Prostate gland (tissue), 2 donors: ENCODE measurements at regions not wholly inside any gene's neighbourhood (a gene's known extent, or its start where the extent isn't known, plus 50 kb on each side); places are given as distances from the start of the nearest gene placed in this dataset.

ENCODE experiments used
- DNase-seq: peaks from one replicate; pipeline ENCODE4 v3.0.0-alpha.2; 2019; ENCODE audit warnings: low spot score
- H3K27ac ChIP-seq, 2 donors: fragments of 200-600 bp; sonication (generic); 2 replicates each; pipeline ENCODE4 v1.5.1; 2017 to 2019
- H3K27me3 ChIP-seq: fragments of 200-600 bp; sonication (generic); replicated peaks from 2 replicates; pipeline ENCODE4 v1.5.1; 2019; ENCODE audit not compliant: insufficient read depth
- H3K36me3 ChIP-seq, 2 donors: fragments of 200-600 bp; sonication (generic); 1 replicate in 1 of 2; 2 replicates in 1 of 2; pipeline versions ENCODE4 v1.5.1 to v1.8.1; 2017 to 2019
- H3K4me1 ChIP-seq: fragments of 200-600 bp; sonication (generic); replicated peaks from 2 replicates; pipeline ENCODE4 v1.5.1; 2019
- H3K4me3 ChIP-seq, 2 donors: fragments of 200-600 bp; sonication (generic); 2 replicates each; pipeline ENCODE4 v1.5.1; 2017 to 2019
- H3K9me3 ChIP-seq: fragments of 200-600 bp; sonication (generic); 2 replicates; pipeline ENCODE4 v1.5.1; 2017
- CTCF ChIP-seq, 4 experiments: fragments of 200-600 bp in 2 of 4; fragments of 450-650 bp in 2 of 4; sonication (generic) in 2 of 4; IDR thresholded peaks; 1 replicate in 3 of 4; 2 replicates in 1 of 4; pipeline ENCODE4 v1.5.1; 2016 to 2019; ENCODE audit warnings: antibody characterized with exemption in 4 of 4, mild to moderate bottlenecking in 2 of 4, moderate library complexity in 2 of 4
- POLR2A ChIP-seq: fragments of 450-650 bp; IDR thresholded peaks from one replicate; pipeline ENCODE4 v1.6.1; 2016; ENCODE audit warnings: antibody characterized with exemption, mild to moderate bottlenecking
- POLR2AphosphoS5 ChIP-seq: sonication (generic); formaldehyde crosslinking; IDR thresholded peaks from one replicate; pipeline ENCODE4 v1.6.1; 2017; ENCODE audit warnings: antibody characterized with exemption
- WGBS: methylation state at CpG from one replicate; pipeline ENCODE4 v1.1.5; 2018; 5-methylcytosine and 5-hydroxymethylcytosine counted together
- intact Hi-C: fragments of 100-400 bp; cut with DNase I; formaldehyde crosslinking; loops from one replicate; pipeline ENCODE4 v1.14.2; 2022

- 15% methylated on average over 1 of the region's 1 CpG for WGBS
- Histone ChIP-seq H3K4me3 (no peak overlapping the region), H3K4me1 (no peaks in the 10 kb centered on the region), H3K9me3 (no peaks in the 10 kb centered on the region), H3K36me3 (no peaks in the 10 kb centered on the region), H3K27ac (no peak overlapping the region), H3K27me3 (no peaks in the 10 kb centered on the region)
- intact Hi-C loops: no loop called here
- no peak for DNase-seq
- TF ChIP-seq CTCF (IDR thresholded peaks at IDR 0.05): no peak
- no peak for TF ChIP-seq POLR2A
- no peak for TF ChIP-seq POLR2AphosphoS5
Measured at GRCh38 chr4:58776627-58777026, 1666.4 kb upstream of the IGFBP7 start.

GRCh38 chr4:58767598-58767997 is 1657.4 kb upstream of the IGFBP7 start:
- Histone ChIP-seq H3K4me3 (no peak overlapping the region), H3K27ac (no peak overlapping the region), H3K4me1 (no peaks in the 10 kb centered on the region), H3K27me3 (no peaks in the 10 kb centered on the region), H3K9me3 (no peaks in the 10 kb centered on the region), H3K36me3 (no peaks in the 10 kb centered on the region)
- TF ChIP-seq POLR2AphosphoS5: no peak
- TF ChIP-seq CTCF (IDR thresholded peaks at IDR 0.05): no peak
- no peak for TF ChIP-seq POLR2A
- intact Hi-C loops: no loop called here
- DNase-seq: no peak
- WGBS: 19% methylated on average over 1 of the region's 1 CpG

GRCh38 chr4:58766763-58767162 is 1656.6 kb upstream of the IGFBP7 start:
- intact Hi-C loops: no loop called here
- WGBS: 46% methylated on average over 2 of the region's 2 CpGs
- TF ChIP-seq POLR2A (no peak), POLR2AphosphoS5 (no peak), CTCF (IDR thresholded peaks at IDR 0.05) (no peak)
- H3K27ac ChIP-seq: no peak overlapping the region
- no peaks in the 10 kb centered on the region for H3K36me3 ChIP-seq
- no peaks in the 10 kb centered on the region for H3K27me3 ChIP-seq
- H3K9me3 ChIP-seq: no peaks in the 10 kb centered on the region
- H3K4me1 ChIP-seq: no peaks in the 10 kb centered on the region
- DNase-seq: no peak
- no peak overlapping the region for H3K4me3 ChIP-seq

GRCh38 chr4:58761563-58761962 is 1651.4 kb upstream of the IGFBP7 start:
- TF ChIP-seq POLR2AphosphoS5 (no peak), CTCF (IDR thresholded peaks at IDR 0.05) (no peak), POLR2A (no peak)

GRCh38 chr4:58760737-58761136 is 1650.6 kb upstream of the IGFBP7 start:
- no peaks in the 10 kb centered on the region for H3K27me3 ChIP-seq
- no peaks in the 10 kb centered on the region for H3K4me1 ChIP-seq
- DNase-seq: no peak
- H3K27ac ChIP-seq: no peak overlapping the region
- H3K9me3 ChIP-seq: no peaks in the 10 kb centered on the region
- H3K36me3 ChIP-seq: no peaks in the 10 kb centered on the region
- no peak overlapping the region for H3K4me3 ChIP-seq
- intact Hi-C loops: no loop called here
- TF ChIP-seq CTCF (IDR thresholded peaks at IDR 0.05) (no peak), POLR2AphosphoS5 (no peak), POLR2A (no peak)

More at GRCh38 chr4:58761563-58761962, 1651.4 kb upstream of the IGFBP7 start:
- WGBS: 91% methylated on average over 2 of the region's 2 CpGs
- no peaks in the 10 kb centered on the region for H3K4me1 ChIP-seq
- intact Hi-C loops: no loop called here
- H3K27me3 ChIP-seq: no peaks in the 10 kb centered on the region
- no peak for DNase-seq
- no peak overlapping the region for H3K27ac ChIP-seq
- H3K4me3 ChIP-seq: no peak overlapping the region
- H3K9me3 ChIP-seq: no peaks in the 10 kb centered on the region
- no peaks in the 10 kb centered on the region for H3K36me3 ChIP-seq
